Natural killer cell treated with Interleukin-12 subunit alpha and Interleukin-12 subunit beta and Interleukin-15 and Interleukin-18, amount 100 ng/mL, for 72 hours (primary cell): ENCODE measurements at regions not wholly inside any gene's neighbourhood (a gene's known extent, or its start where the extent isn't known, plus 50 kb on each side); places are given as distances from the start of the nearest gene placed in this dataset.

ENCODE experiments used
- ATAC-seq, 2 donors: fragments of 150-1000 bp; cut with Tn5 transposase in 1 of 2; sonication (Bioruptor Pico), chemical (Tn5 transposase) in 1 of 2; 2 replicates each; pipeline ENCODE4 v1.10.0; 2021
- DNase-seq: peaks from one replicate; pipeline ENCODE4 v3.0.0; 2022; ENCODE audit warnings: low spot score
- H3K27ac Mint-ChIP-seq, 2 donors: 1 replicate in 1 of 2; 2 replicates in 1 of 2; pipeline ENCODE4 v1.8.0; 2022; ENCODE audit warnings: mixed read lengths in 2 of 2, mild to moderate bottlenecking in 1 of 2, moderate library complexity in 1 of 2
- H3K27me3 Mint-ChIP-seq, 2 donors: 1 replicate in 1 of 2; 2 replicates in 1 of 2; pipeline ENCODE4 v1.8.0; 2022; ENCODE audit warnings: mixed read lengths in 2 of 2
- H3K36me3 Mint-ChIP-seq: one replicate; pipeline ENCODE4 v1.8.0; 2022; ENCODE audit warnings: mixed read lengths
- H3K4me1 Mint-ChIP-seq, 2 donors: 1 replicate in 1 of 2; 2 replicates in 1 of 2; pipeline ENCODE4 v1.8.0; 2022; ENCODE audit warnings: low read depth in 2 of 2, mixed read lengths in 2 of 2, mild to moderate bottlenecking in 1 of 2
- H3K4me3 Mint-ChIP-seq: one replicate; pipeline ENCODE4 v1.8.0; 2022; ENCODE audit warnings: mixed read lengths
- H3K9me3 Mint-ChIP-seq: 2 replicates; pipeline ENCODE4 v1.8.0; 2022; ENCODE audit warnings: mixed read lengths

DNA sequence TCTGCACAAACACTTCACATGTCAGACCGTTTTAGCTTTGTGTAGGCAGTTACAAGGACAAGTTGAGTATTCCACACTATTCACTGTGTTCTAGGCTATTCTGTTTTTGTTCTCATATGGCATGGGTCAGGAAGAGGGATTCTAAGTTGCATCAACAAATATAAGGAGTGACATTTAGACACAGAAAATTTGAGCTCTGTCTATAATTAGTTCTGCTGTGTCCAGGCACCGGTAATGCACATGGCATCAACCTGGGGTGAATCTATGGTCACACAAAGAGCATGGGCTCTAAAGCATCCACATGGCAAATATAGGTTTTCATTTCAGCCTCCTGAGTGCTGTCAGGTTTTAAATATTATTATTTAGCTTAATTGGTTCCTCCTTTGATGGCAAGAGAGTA, 130.4 kb upstream of the PMFBP1 start:
- Mint-ChIP-seq H3K36me3 (no peaks in the 10 kb centered on the region), H3K27me3 (no peaks in the 10 kb centered on the region), H3K4me3 (no peak overlapping the region), H3K4me1 (no peaks in the 10 kb centered on the region), H3K9me3 (no peaks in the 10 kb centered on the region), H3K27ac (no peak overlapping the region)
- DNase-seq (no peak), ATAC-seq (no peak)

DNA sequence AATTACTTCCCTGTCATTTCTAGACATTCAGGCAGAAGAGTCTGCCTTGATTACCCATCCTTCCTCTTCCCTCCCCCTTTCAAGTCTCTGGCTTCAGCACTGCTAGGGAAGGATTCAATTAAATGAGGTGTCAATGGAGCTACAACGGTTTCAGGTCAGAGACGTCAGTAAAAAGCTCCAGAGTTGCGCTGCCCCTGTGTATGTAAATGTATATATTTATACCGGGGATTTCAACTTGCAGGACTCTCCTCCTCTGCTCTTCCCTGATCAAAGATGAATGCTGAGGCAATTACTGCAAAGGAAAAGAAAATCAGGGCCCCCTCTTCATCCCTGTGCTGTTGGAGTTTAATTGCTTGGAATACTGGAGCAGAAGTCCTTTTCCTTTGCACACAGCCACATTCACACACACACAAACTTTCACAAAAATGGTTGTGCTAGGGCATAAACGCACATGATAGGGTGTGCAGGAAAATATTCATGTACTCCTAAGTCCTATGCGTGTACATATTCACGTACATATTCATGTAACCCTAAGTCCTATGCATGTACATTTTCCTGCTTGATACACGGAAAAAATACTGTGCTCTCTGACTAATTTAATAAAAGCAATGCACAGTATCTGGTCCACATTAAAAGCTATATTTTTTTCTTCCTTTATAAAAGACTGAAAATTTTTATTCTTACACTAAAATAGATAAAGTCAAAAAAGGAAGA, 129.7 kb upstream of the PMFBP1 start:
- no peaks in the 10 kb centered on the region for H3K9me3 Mint-ChIP-seq
- no peaks in the 10 kb centered on the region for H3K27me3 Mint-ChIP-seq
- ATAC-seq (no peak), DNase-seq (no peak)
- no peaks in the 10 kb centered on the region for H3K4me1 Mint-ChIP-seq
- no peak overlapping the region for H3K27ac Mint-ChIP-seq
- H3K4me3 Mint-ChIP-seq: no peak overlapping the region
- no peaks in the 10 kb centered on the region for H3K36me3 Mint-ChIP-seq

GRCh38 chr16:72300892-72301291, 128.9 kb upstream of the PMFBP1 start:
- Mint-ChIP-seq H3K36me3 (no peaks in the 10 kb centered on the region), H3K27me3 (no peaks in the 10 kb centered on the region), H3K4me1 (no peaks in the 10 kb centered on the region), H3K4me3 (no peak overlapping the region), H3K27ac (no peak overlapping the region), H3K9me3 (no peaks in the 10 kb centered on the region)
- no peak for DNase-seq
- no peak for ATAC-seq

DNA sequence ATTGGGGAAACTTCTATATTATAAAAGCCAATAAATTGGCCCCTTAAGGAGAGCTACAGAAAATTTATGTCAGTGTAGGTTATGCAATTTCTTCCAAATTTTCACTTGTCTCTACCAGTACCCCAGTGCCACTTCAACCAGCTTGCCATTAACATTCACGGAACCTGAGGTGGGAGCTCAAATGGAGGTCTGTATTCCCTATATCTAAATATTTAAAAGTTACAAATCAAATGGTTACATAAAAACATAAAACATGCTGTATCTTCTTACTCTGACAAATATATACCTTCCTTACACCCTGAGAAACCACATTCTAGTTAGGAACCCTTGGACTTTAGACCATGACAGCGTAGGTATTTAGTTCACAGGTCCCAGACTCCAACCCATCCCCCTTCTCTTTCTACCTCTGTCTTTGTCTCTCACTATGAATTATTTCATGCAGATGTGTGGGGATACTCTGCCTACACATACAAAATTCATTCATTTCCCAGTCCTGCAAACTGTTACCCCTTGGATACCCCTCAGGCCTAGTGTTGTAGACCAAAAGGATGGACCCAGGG, 127.8 kb upstream of the PMFBP1 start:
- H3K36me3 Mint-ChIP-seq: no peaks in the 10 kb centered on the region
- H3K27ac Mint-ChIP-seq: no peak overlapping the region
- no peaks in the 10 kb centered on the region for H3K27me3 Mint-ChIP-seq
- H3K9me3 Mint-ChIP-seq: no peaks in the 10 kb centered on the region
- no peak for ATAC-seq
- DNase-seq: no peak
- H3K4me3 Mint-ChIP-seq: no peak overlapping the region
- no peaks in the 10 kb centered on the region for H3K4me1 Mint-ChIP-seq

GRCh38 chr16:72298961-72299360, 127.0 kb upstream of the PMFBP1 start:
- DNase-seq: no peak
- Mint-ChIP-seq H3K36me3 (no peaks in the 10 kb centered on the region), H3K4me3 (no peak overlapping the region), H3K4me1 (no peaks in the 10 kb centered on the region), H3K27ac (no peak overlapping the region), H3K9me3 (no peaks in the 10 kb centered on the region), H3K27me3 (no peaks in the 10 kb centered on the region)
- ATAC-seq: no peak

DNA sequence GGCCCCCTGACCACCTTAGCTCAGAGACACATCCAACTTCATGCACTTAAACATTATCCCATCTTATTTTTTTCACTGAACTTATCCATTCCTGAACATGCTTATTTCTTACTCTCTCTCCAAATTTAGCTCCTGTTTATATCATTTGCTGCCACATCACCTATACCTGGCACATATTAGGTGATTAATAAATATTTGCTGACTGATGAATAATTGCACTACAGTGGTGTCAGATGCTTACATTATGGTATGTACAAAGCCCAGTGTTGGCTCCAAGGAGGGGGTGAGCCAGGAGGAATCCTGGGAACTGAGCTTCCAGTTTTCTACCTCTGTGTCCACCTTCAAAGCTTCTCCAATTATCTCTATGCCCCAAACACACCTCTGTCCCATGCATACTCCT, 124.0 kb upstream of the PMFBP1 start:
- Mint-ChIP-seq H3K4me3 (no peak overlapping the region), H3K27me3 (no peaks in the 10 kb centered on the region), H3K9me3 (no peaks in the 10 kb centered on the region), H3K4me1 (no peaks in the 10 kb centered on the region), H3K36me3 (no peaks in the 10 kb centered on the region), H3K27ac (no peak overlapping the region)
- DNase-seq (no peak), ATAC-seq (no peak)

DNA sequence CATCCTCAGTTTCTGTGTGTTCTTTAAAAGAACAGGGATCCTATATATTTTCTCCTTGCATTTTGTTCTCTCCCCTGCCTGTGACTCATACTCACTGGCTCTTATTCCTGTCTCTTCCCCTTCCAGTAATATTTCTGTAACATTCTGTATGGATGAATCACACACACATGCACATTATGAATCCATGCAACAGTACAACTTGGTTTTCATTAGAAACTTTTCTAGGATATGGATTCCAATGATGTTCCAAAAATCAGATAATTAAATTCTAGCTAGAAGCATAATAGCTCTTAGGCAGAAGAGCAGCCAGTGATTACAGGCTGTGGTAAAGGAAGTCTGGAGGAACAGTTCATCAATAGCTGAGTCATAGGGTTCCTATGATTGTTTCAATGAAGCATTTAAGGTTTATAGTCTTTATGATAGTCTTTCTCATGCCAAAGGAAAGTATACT, 119.6 kb upstream of the PMFBP1 start:
- Mint-ChIP-seq H3K4me3 (no peak overlapping the region), H3K36me3 (no peaks in the 10 kb centered on the region), H3K27me3 (no peaks in the 10 kb centered on the region), H3K4me1 (no peaks in the 10 kb centered on the region), H3K9me3 (no peaks in the 10 kb centered on the region), H3K27ac (no peak overlapping the region)
- ATAC-seq: no peak
- no peak for DNase-seq

GRCh38 chr16:72291121-72291520, 119.2 kb upstream of the PMFBP1 start:
- ATAC-seq (no peak), DNase-seq (no peak)
- Mint-ChIP-seq H3K36me3 (no peaks in the 10 kb centered on the region), H3K9me3 (no peaks in the 10 kb centered on the region), H3K4me1 (no peaks in the 10 kb centered on the region), H3K4me3 (no peak overlapping the region), H3K27me3 (no peaks in the 10 kb centered on the region), H3K27ac (no peak overlapping the region)

DNA sequence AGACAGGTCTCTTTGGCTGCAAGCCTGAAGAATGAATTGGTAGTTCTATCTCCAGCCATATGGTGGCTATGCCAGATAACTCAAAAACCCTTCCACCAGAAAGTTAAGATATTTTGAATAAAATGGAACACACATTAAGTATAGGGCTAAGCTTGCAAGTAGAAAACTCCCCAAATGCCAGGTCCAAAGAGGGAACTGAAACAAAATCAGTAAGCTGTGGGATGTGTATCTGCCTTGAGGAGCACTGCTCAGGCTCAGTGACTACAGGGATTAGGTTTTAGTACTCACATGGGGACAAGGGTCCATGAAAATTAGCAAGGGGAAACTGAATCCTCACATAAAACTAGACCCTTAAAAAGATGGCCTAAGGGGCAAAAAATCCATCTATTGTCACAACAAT, 115.7 kb upstream of the PMFBP1 start:
- ATAC-seq: no peak
- Mint-ChIP-seq H3K9me3 (peaks cover 3% of the 10 kb centered on the region), H3K36me3 (no peaks in the 10 kb centered on the region), H3K4me3 (no peak overlapping the region), H3K4me1 (peaks cover 0 to 2% of the 10 kb centered on the region in 2 donors), H3K27ac (no peak overlapping the region), H3K27me3 (no peaks in the 10 kb centered on the region)
- DNase-seq: no peak

- Mint-ChIP-seq H3K27me3 (no peaks in the 10 kb centered on the region), H3K4me1 (peaks cover 0 to 2% of the 10 kb centered on the region in 2 donors), H3K4me3 (no peak overlapping the region)
Measured at GRCh38 chr16:72286936-72287620, 115.1 kb upstream of the PMFBP1 start.

DNA sequence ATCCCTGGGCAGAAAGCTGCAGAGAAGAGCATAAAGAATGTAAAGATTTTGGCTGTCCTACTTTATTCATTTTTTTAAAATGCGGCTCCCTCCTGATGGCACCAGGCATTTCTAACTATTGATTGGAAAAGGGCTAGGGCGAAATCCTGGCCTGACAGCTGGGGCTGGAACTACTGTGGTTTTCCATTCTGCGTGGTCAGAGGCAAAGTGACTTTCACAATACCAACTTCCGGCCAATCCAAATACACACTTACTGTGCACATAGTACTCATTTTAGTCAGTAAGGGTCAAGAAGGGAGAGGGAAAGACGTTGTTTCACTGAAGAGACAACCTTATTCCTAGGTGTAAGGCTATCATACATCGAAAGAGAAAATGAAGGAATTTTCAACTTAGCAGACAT, 113.8 kb upstream of the PMFBP1 start:
- Mint-ChIP-seq H3K9me3 (peaks cover 3% of the 10 kb centered on the region), H3K4me3 (no peak overlapping the region), H3K36me3 (no peaks in the 10 kb centered on the region), H3K4me1 (peaks cover 0 to 2% of the 10 kb centered on the region in 2 donors), H3K27me3 (no peaks in the 10 kb centered on the region), H3K27ac (no peak overlapping the region)
- no peak for ATAC-seq
- no peak for DNase-seq

More at GRCh38 chr16:72286936-72287620, 115.1 kb upstream of the PMFBP1 start:
- ATAC-seq (no peak), DNase-seq (no peak)
- no peaks in the 10 kb centered on the region for H3K36me3 Mint-ChIP-seq
- H3K27ac Mint-ChIP-seq: no peak overlapping the region
- peaks cover 3% of the 10 kb centered on the region for H3K9me3 Mint-ChIP-seq

DNA sequence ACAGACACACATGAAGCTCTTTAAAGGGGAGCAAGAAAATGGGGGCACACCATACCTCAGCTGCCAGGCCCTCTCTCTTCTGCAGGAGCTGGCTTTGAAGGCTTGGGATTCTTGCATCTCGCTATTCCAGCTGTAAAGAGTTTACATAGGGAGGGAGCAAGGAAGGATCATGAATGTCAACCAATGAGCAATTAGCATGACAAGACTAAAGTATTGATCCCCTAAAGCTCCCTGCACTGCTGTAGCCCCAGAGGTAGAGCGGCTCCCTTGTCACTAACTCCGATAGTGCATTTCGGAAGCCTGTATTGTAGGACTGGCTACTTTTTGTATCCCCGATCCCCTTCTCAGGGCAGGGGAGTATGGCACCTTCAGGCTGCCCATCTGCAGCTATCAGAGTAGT, 113.4 kb upstream of the PMFBP1 start:
- DNase-seq (no peak), ATAC-seq (no peak)
- Mint-ChIP-seq H3K36me3 (no peaks in the 10 kb centered on the region), H3K4me3 (no peak overlapping the region), H3K9me3 (peaks cover 3% of the 10 kb centered on the region), H3K4me1 (peaks cover 0 to 2% of the 10 kb centered on the region in 2 donors), H3K27ac (no peak overlapping the region), H3K27me3 (no peaks in the 10 kb centered on the region)

- Mint-ChIP-seq H3K4me3 (no peak overlapping the region), H3K36me3 (no peaks in the 10 kb centered on the region), H3K4me1 (peaks cover 0 to 2% of the 10 kb centered on the region in 2 donors), H3K27me3 (no peaks in the 10 kb centered on the region), H3K27ac (no peak overlapping the region), H3K9me3 (peaks cover 3% of the 10 kb centered on the region)
- ATAC-seq (no peak), DNase-seq (no peak)
Measured at GRCh38 chr16:72284042-72284789, 112.3 kb upstream of the PMFBP1 start.

GRCh38 chr16:72282362-72282761, 110.4 kb upstream of the PMFBP1 start:
- Mint-ChIP-seq H3K27ac (no peak overlapping the region), H3K9me3 (peaks cover 3% of the 10 kb centered on the region), H3K4me1 (peaks cover 0 to 2% of the 10 kb centered on the region in 2 donors), H3K36me3 (no peaks in the 10 kb centered on the region), H3K4me3 (no peak overlapping the region), H3K27me3 (no peaks in the 10 kb centered on the region)
- no peak for DNase-seq
- ATAC-seq: no peak
